Activated T-cell treated with anti-CD3 and anti-CD28 coated beads, Interleukin-2, amount 50 U/mL, for 24 hours (primary cell): ENCODE measurements at regions not wholly inside any gene's neighbourhood (a gene's known extent, or its start where the extent isn't known, plus 50 kb on each side); places are given as distances from the start of the nearest gene placed in this dataset.

Experiments used
- DNase-seq: peaks from one replicate; pipeline ENCODE4 v3.0.0-alpha.2; 2020
- H3K27ac Mint-ChIP-seq: 2 replicates; pipeline ENCODE4 v1.8.0; 2020; ENCODE audit warnings: mild to moderate bottlenecking, mixed read lengths
- H3K27me3 Mint-ChIP-seq: 2 replicates; pipeline ENCODE4 v1.8.0; 2020; ENCODE audit warnings: mixed read lengths
- H3K36me3 Mint-ChIP-seq: 2 replicates; pipeline ENCODE4 v1.8.0; 2020; ENCODE audit warnings: low read depth, mixed read lengths
- H3K4me1 Mint-ChIP-seq: 2 replicates; pipeline ENCODE4 v1.8.0; 2020; ENCODE audit warnings: low read depth, mixed read lengths
- H3K4me3 Mint-ChIP-seq: 2 replicates; pipeline ENCODE4 v1.8.0; 2020; ENCODE audit warnings: mild to moderate bottlenecking, moderate library complexity, mixed read lengths
- H3K9me3 Mint-ChIP-seq: 2 replicates; pipeline ENCODE4 v1.8.0; 2020; ENCODE audit warnings: mixed read lengths

GRCh38 chr19:28019901-28020300 is 1193.0 kb downstream of the UQCRFS1 start:
- Mint-ChIP-seq H3K9me3 (no peaks in the 10 kb centered on the region), H3K27me3 (no peaks in the 10 kb centered on the region), H3K4me1 (no peaks in the 10 kb centered on the region), H3K36me3 (no peaks in the 10 kb centered on the region), H3K27ac (no peak overlapping the region), H3K4me3 (no peak overlapping the region)
- DNase-seq: no peak

DNA sequence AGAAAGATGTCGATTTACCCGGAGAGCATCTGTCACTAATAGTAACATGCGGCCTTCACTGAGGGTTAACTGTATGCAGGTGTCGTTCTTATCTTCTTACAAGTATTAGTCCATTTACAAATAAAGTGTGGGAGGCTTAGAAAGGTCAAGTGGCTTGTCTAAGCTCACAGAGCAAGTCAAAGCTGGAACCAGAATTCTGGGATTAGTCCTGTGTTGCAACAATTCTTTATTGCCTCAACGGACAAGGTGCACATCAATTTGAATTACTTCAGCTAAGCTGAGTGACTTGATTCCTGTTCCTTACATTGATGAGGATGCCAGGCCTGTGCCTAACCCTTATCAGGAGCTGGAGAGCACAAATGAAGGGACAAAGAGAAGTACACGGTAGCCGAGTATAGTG is 1193.6 kb downstream of the UQCRFS1 start:
- H3K4me1 Mint-ChIP-seq: no peaks in the 10 kb centered on the region
- no peak for DNase-seq
- H3K27ac Mint-ChIP-seq: no peak overlapping the region

DNA sequence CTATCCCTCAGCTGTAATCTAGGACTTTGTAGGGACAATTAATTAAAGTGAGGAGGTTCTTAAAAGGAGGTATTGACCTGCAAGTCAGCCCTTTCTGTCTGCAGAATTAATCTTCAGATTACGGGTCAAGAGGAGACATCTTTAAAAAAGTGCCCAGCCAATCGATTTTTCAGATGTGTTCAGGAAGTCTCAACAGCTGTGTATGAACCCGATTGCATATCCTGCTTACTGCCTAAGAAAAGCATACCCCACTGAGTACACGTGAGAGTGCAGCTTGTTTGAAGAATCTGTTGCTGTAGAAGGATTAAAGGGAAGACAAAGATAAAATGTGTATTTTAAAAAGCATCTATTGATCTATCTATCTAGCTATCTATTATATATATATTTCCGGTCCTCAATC is 1194.5 kb downstream of the UQCRFS1 start:
- Mint-ChIP-seq H3K9me3 (no peaks in the 10 kb centered on the region), H3K27ac (no peak overlapping the region), H3K4me1 (no peaks in the 10 kb centered on the region), H3K4me3 (no peak overlapping the region), H3K27me3 (no peaks in the 10 kb centered on the region), H3K36me3 (no peaks in the 10 kb centered on the region)
- DNase-seq: no peak

More for the DNA sequence above, 1193.6 kb downstream of the UQCRFS1 start:
- Mint-ChIP-seq H3K9me3 (no peaks in the 10 kb centered on the region), H3K27me3 (no peaks in the 10 kb centered on the region), H3K4me3 (no peak overlapping the region), H3K36me3 (no peaks in the 10 kb centered on the region)

GRCh38 chr19:28014615-28015405 is 1198.1 kb downstream of the UQCRFS1 start:
- DNase-seq: no peak
- Mint-ChIP-seq H3K27me3 (no peaks in the 10 kb centered on the region), H3K4me1 (no peaks in the 10 kb centered on the region), H3K27ac (no peak overlapping the region), H3K36me3 (no peaks in the 10 kb centered on the region), H3K4me3 (no peak overlapping the region), H3K9me3 (no peaks in the 10 kb centered on the region)

DNA sequence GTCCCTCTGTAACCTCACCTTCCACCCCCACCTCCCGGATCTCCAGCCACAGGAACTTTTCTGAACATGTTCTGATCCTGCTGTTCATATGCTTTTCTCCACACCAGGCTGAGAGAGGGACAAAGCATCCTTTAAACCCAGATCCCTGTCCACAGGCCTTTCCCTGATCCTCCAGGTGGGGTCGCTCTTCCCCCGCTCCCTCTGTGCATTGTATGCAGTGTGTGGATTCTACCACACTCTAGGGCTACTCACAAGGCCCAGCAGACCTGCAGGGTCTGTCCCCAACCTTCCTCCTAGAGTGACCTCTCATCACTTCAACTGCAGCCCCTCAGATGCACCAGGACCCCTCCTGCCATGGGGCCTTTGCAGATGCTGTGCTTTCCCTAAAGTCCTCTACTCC is 1200.6 kb downstream of the UQCRFS1 start:
- Mint-ChIP-seq H3K27me3 (no peaks in the 10 kb centered on the region), H3K27ac (no peak overlapping the region), H3K36me3 (no peaks in the 10 kb centered on the region), H3K9me3 (no peaks in the 10 kb centered on the region), H3K4me3 (no peak overlapping the region), H3K4me1 (no peaks in the 10 kb centered on the region)
- no peak for DNase-seq

- Mint-ChIP-seq H3K4me1 (no peaks in the 10 kb centered on the region), H3K27me3 (no peaks in the 10 kb centered on the region), H3K4me3 (no peak overlapping the region), H3K9me3 (no peaks in the 10 kb centered on the region), H3K27ac (no peak overlapping the region), H3K36me3 (no peaks in the 10 kb centered on the region)
- DNase-seq: no peak
These were observed 1202.3 kb downstream of the UQCRFS1 start for GRCh38 chr19:28010656-28011055.

GRCh38 chr19:28009696-28010095 is 1203.3 kb downstream of the UQCRFS1 start:
- Mint-ChIP-seq H3K27me3 (no peaks in the 10 kb centered on the region), H3K27ac (no peak overlapping the region)
- no peak for DNase-seq

DNA sequence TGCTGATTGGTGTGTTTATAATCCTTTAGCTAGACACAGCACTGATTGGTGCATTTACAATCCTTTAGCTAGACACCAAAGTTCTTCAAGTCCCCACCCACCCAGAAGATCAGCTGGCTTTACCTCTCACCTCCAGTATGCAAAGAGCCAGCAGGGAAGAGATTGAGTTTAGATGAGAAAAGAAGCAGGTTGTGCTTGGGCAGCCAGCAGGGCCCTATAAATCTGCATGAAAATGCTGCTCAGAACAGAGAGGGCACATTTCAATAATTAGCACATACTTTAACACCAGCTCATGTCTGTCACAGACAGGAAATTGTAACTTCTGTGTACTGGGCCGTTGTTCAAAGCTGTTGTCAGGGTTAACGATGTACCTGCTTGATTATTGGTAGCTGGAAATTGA is 1204.3 kb downstream of the UQCRFS1 start:
- no peaks in the 10 kb centered on the region for H3K4me1 Mint-ChIP-seq
- no peaks in the 10 kb centered on the region for H3K36me3 Mint-ChIP-seq
- no peaks in the 10 kb centered on the region for H3K27me3 Mint-ChIP-seq
- no peak for DNase-seq
- H3K4me3 Mint-ChIP-seq: no peak overlapping the region
- no peaks in the 10 kb centered on the region for H3K9me3 Mint-ChIP-seq
- H3K27ac Mint-ChIP-seq: no peak overlapping the region

More at GRCh38 chr19:28009696-28010095, 1203.3 kb downstream of the UQCRFS1 start:
- Mint-ChIP-seq H3K4me3 (no peak overlapping the region), H3K4me1 (no peaks in the 10 kb centered on the region), H3K9me3 (no peaks in the 10 kb centered on the region), H3K36me3 (no peaks in the 10 kb centered on the region)

DNA sequence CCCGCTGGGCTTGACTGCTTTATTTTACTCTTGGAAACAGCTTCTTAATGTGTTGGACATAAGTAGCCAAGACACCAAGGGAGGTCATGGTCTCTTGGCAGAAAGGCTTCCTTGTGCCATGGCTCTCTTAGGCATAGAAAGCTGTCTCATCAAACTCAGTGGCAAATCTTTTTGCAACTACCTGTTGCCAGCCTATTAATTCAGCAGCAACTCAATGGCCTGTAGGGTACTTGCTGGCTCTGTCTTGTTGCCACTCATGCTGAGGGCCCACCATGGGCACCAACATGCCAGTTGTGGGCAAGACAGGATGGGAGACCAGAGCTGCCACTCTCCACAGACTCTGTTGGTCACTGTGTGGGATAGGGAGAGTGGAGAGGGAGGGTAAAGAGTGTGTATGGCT is 1209.4 kb downstream of the UQCRFS1 start:
- peaks cover 6% of the 10 kb centered on the region for H3K9me3 Mint-ChIP-seq
- no peaks in the 10 kb centered on the region for H3K4me1 Mint-ChIP-seq
- DNase-seq: no peak
- no peak overlapping the region for H3K27ac Mint-ChIP-seq
- H3K27me3 Mint-ChIP-seq: no peaks in the 10 kb centered on the region
- H3K4me3 Mint-ChIP-seq: no peak overlapping the region
- no peaks in the 10 kb centered on the region for H3K36me3 Mint-ChIP-seq

DNA sequence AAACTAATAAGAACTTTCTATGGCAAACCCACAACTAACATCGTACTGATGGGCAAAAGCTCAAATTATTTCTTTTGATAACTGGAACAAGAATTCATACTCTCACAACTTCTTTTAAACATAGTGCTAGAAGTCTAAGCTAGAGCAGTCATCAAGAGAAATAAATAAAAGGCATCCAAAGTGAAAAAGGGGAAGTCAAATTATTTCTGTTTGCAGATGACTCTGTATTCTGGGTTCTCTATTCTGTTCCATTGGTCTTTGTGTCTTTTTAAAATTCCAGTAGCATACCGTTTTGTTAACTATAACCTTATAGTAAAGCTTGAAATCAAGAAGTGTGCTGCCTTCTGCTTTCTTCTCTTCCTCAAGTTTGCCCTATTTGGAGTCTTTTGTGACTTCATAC is 1215.9 kb downstream of the UQCRFS1 start:
- Mint-ChIP-seq H3K36me3 (no peaks in the 10 kb centered on the region), H3K4me3 (no peak overlapping the region), H3K9me3 (peaks cover 6% of the 10 kb centered on the region), H3K27me3 (no peaks in the 10 kb centered on the region), H3K4me1 (no peaks in the 10 kb centered on the region), H3K27ac (no peak overlapping the region)
- DNase-seq: no peak

GRCh38 chr19:27993619-27994570 is 1219.1 kb downstream of the UQCRFS1 start:
- DNase-seq: no peak
- no peaks in the 10 kb centered on the region for H3K27me3 Mint-ChIP-seq
- H3K9me3 Mint-ChIP-seq: peaks cover 2% of the 10 kb centered on the region
- no peak overlapping the region for H3K27ac Mint-ChIP-seq
- no peaks in the 10 kb centered on the region for H3K36me3 Mint-ChIP-seq
- H3K4me3 Mint-ChIP-seq: no peak overlapping the region
- H3K4me1 Mint-ChIP-seq: no peaks in the 10 kb centered on the region

DNA sequence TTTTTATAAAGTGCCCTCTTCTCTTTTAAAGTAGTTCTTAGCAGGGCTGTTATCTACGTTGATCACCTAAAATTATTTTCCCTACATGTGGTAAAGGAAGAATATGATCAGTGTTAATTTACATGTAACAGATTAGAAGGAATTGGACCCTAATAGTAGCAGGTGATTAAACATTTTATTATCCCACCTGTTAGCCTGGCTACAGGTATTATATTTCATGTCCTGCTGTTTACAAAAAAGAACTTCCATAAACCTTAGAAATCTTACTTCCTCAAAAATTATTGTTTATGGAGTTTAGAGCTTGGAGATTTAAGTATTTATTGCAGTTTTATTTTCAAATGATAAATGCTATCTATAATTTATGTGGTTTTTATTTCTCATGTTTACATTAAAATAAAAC is 1226.7 kb downstream of the UQCRFS1 start:
- Mint-ChIP-seq H3K36me3 (no peaks in the 10 kb centered on the region), H3K27ac (no peak overlapping the region), H3K4me3 (no peak overlapping the region), H3K9me3 (no peaks in the 10 kb centered on the region), H3K27me3 (peaks cover 3% of the 10 kb centered on the region), H3K4me1 (no peaks in the 10 kb centered on the region)
- no peak for DNase-seq

GRCh38 chr19:27975419-27976005 is 1237.4 kb downstream of the UQCRFS1 start:
- peaks cover 2% of the 10 kb centered on the region for H3K27me3 Mint-ChIP-seq
- no peak overlapping the region for H3K4me3 Mint-ChIP-seq
- H3K27ac Mint-ChIP-seq: no peak overlapping the region
- no peak for DNase-seq
- H3K36me3 Mint-ChIP-seq: no peaks in the 10 kb centered on the region
- H3K4me1 Mint-ChIP-seq: no peaks in the 10 kb centered on the region
- no peaks in the 10 kb centered on the region for H3K9me3 Mint-ChIP-seq

DNA sequence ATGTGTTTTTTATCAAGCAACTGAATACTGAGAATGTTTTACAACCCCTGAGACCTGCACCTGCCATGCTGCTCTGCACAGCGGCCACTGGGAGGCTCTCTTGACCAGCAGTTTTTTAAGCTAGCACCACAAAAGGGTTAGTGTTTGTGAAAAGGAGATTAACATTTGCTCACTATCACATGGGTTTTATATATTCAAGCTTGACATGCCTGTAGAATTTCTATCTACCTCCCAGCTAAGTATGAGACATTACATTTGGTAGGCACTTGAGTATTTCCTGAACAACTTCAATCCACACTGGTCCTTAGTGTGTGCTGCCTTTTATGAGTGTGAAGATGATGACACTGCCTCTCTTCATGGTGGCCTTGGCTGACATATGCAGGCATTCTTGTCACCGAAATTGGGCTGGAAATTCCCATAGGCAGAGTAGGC is 1238.9 kb downstream of the UQCRFS1 start:
- Mint-ChIP-seq H3K4me3 (no peak overlapping the region), H3K27ac (no peak overlapping the region), H3K36me3 (no peaks in the 10 kb centered on the region), H3K9me3 (no peaks in the 10 kb centered on the region), H3K4me1 (no peaks in the 10 kb centered on the region), H3K27me3 (peaks cover 2% of the 10 kb centered on the region)
- no peak for DNase-seq
